ENCODE measurements at regions not wholly inside any gene's neighbourhood (a gene's known extent, or its start where the extent isn't known, plus 50 kb on each side); places are given as distances from the start of the nearest gene placed in this dataset.

DNA sequence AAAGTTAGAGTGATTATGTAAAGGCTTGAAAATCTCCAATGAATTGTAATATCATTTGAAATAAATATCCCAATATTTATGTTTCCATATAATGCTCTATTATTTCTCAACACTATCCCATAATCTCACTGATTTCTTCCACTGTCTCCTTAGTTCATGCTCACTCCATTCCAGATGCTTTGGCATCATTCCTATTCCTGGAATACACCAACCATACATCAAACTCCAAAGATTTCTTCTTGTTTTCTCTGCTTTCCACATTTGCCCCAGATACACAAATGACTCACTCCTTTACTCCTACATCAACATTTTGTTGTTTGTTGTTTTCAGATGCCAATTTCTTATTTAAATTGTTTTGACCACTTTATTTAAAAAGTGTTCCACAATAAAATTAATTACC is 1390.8 kb downstream of the ZPLD1 start:
- TF ChIP-seq CTCF (optimal IDR thresholded peaks at IDR 0.05 in 1 of 3, IDR thresholded peaks at IDR 0.05 in 1 of 3, conservative IDR thresholded peaks at IDR 0.05 in 1 of 3; ENCODE audit: extremely low read depth in 1 of 3, insufficient read depth in 2 of 3, low read length in 3 of 3) = no peak
- TF ChIP-seq EZH2 (IDR thresholded peaks at IDR 0.05; ENCODE audit: low read length) = no peak
